Mesothelial cell of epicardium (in vitro differentiated cells): ENCODE measurements at regions not wholly inside any gene's neighbourhood (a gene's known extent, or its start where the extent isn't known, plus 50 kb on each side); places are given as distances from the start of the nearest gene placed in this dataset.

ENCODE experiments used
- DNase-seq, 2 experiments: peaks; one replicate each; pipeline ENCODE4 v3.0.0; 2021; ENCODE audit warnings: low spot score in 2 of 2; ENCODE audit not compliant: unreplicated experiment in 2 of 2
- H3K27ac Mint-ChIP-seq: 2 replicates; pipeline ENCODE4 v1.8.0; 2021; ENCODE audit warnings: mixed read lengths
- H3K27me3 Mint-ChIP-seq: 2 replicates; pipeline ENCODE4 v1.8.0; 2021; ENCODE audit warnings: low read depth, mixed read lengths
- H3K36me3 Mint-ChIP-seq: 2 replicates; pipeline ENCODE4 v1.8.0; 2021; ENCODE audit warnings: mixed read lengths
- H3K4me1 Mint-ChIP-seq: 2 replicates; pipeline ENCODE4 v1.8.0; 2021; ENCODE audit warnings: mixed read lengths
- H3K4me3 Mint-ChIP-seq: 2 replicates; pipeline ENCODE4 v1.8.0; 2021; ENCODE audit warnings: mild to moderate bottlenecking, moderate library complexity, mixed read lengths
- H3K9me3 Mint-ChIP-seq: 2 replicates; pipeline ENCODE4 v1.8.0; 2021; ENCODE audit warnings: mixed read lengths
- TF ChIP-seq, protein P1 (sequence below): fragments of 200-600 bp; sonication (generic); IDR thresholded peaks from one replicate; pipeline ENCODE4 v1.5.0; 2021; ENCODE audit warnings: antibody characterized with exemption; ENCODE audit not compliant: unreplicated experiment

DNA sequence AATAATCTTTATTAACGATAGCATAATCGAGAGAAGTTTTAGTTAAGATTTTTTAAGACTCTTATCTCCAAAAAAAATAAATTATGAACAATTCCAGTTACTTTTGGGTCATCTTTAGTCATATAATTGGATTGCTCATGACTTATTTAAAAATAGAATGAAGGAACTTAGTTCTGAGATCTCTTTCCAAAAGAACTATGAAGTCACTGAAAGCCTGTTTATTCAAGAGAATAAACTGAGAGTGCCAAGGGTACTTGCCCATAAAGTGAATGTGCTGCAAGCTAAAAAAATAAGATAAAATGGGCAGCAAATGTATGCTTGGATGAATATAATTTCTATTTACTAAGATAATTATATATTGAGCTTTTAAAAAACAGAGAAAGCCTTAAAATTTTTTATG is 176.5 kb upstream of the PLSCR5 start:
- Mint-ChIP-seq H3K27ac (no peak overlapping the region), H3K9me3 (no peaks in the 10 kb centered on the region), H3K36me3 (no peaks in the 10 kb centered on the region), H3K4me1 (no peaks in the 10 kb centered on the region), H3K4me3 (no peak overlapping the region), H3K27me3 (peaks cover 2% of the 10 kb centered on the region)
- no peak for DNase-seq
- TF ChIP-seq, protein P1, sequence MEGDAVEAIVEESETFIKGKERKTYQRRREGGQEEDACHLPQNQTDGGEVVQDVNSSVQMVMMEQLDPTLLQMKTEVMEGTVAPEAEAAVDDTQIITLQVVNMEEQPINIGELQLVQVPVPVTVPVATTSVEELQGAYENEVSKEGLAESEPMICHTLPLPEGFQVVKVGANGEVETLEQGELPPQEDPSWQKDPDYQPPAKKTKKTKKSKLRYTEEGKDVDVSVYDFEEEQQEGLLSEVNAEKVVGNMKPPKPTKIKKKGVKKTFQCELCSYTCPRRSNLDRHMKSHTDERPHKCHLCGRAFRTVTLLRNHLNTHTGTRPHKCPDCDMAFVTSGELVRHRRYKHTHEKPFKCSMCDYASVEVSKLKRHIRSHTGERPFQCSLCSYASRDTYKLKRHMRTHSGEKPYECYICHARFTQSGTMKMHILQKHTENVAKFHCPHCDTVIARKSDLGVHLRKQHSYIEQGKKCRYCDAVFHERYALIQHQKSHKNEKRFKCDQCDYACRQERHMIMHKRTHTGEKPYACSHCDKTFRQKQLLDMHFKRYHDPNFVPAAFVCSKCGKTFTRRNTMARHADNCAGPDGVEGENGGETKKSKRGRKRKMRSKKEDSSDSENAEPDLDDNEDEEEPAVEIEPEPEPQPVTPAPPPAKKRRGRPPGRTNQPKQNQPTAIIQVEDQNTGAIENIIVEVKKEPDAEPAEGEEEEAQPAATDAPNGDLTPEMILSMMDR: no peak

DNA sequence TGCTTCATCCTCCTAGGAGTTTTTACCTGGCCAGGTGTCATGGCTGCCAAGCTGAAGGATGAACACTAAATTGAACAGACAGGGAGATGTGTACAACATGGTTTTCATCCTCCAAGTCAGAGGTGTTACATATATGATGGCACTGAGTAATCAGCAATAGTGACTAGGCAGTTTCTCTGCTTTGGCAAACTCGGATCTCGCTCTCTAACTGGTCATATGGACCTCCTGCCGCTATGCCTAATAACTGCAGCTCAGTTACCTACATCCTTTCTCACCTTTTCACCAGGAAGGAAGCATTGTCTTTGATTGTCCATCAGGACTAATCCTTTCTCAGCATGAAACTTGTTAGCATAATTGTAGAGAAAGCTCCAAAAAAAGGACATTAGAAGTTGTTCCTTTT is 175.9 kb upstream of the PLSCR5 start:
- Mint-ChIP-seq H3K4me3 (no peak overlapping the region), H3K27me3 (peaks cover 2% of the 10 kb centered on the region), H3K36me3 (no peaks in the 10 kb centered on the region), H3K27ac (no peak overlapping the region), H3K9me3 (no peaks in the 10 kb centered on the region), H3K4me1 (no peaks in the 10 kb centered on the region)
- DNase-seq: no peak
- TF ChIP-seq, protein P1: no peak

DNA sequence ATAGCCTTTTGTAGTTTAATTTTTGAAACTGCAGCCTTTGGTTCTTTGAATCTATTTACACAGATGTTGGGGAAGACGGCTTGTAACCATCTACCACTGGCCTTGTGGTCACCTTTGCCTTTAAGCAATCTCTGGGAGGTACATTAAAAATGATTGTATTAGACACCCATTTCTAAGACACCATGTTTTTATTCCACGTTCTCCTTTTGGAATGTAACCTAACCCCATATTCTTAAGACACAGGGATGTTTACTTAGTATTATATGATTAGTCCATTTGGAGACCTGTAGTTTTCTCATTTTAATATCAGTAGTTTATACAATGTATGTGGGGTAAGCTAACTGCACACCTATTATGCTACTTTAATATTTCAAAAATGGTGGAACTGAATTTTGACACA is 175.1 kb upstream of the PLSCR5 start:
- Mint-ChIP-seq H3K4me1 (no peaks in the 10 kb centered on the region), H3K4me3 (no peak overlapping the region), H3K27ac (no peak overlapping the region), H3K27me3 (peaks cover 2% of the 10 kb centered on the region), H3K9me3 (no peaks in the 10 kb centered on the region), H3K36me3 (no peaks in the 10 kb centered on the region)
- no peak for DNase-seq
- TF ChIP-seq, protein P1: no peak

DNA sequence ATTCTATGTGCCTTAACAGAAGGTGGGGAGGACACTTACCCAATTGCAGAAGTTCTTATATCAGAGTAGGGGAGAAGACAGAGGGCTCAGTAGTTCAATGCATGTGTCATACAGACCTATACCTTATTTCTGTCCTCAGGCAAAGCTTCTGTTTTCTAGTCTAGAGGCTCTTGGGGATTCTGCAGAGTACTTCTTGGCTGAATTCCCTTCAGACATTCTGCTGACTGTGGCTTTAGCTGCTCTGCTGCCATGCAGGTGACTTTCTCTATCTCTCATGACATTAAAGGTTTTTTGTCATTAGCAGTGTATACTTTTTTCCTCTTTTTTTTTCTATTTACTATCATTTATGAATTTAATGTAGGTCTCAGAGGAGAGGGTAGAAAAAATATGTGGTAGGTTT is 172.8 kb upstream of the PLSCR5 start:
- Mint-ChIP-seq H3K4me1 (no peaks in the 10 kb centered on the region), H3K4me3 (no peak overlapping the region), H3K27me3 (peaks cover 2% of the 10 kb centered on the region), H3K27ac (no peak overlapping the region), H3K36me3 (no peaks in the 10 kb centered on the region), H3K9me3 (peaks cover 7% of the 10 kb centered on the region)
- no peak for DNase-seq
- TF ChIP-seq, protein P1: no peak

DNA sequence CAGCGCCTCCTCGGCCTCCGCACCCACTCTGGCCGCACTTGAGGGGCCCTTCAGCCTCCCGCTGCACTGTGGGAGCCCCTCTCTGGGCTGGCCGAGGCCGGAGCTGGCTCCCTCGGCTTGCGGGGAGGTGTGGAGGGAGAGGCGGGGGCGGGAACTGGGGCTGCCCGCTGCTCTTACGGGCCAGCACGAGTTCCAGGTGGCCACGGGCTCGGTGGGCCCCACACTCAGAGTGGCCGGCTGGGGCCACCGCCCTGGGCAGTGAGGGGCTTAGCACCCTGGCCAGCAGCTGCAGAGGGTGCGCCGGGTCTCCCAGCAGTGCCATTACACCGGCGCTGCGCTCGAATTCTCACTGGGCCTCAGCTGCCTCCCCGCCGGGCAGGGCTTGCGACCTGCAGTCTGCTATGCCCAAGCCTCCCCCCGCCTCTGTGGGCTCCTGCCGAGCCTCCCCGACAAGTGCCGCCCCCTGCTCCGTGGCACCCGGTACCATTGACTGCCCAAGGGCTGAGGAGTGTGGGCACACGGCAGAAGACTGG is 167.1 kb upstream of the PLSCR5 start:
- no peaks in the 10 kb centered on the region for H3K36me3 Mint-ChIP-seq
- TF ChIP-seq, protein P1: no peak
- no peak for DNase-seq
- H3K27me3 Mint-ChIP-seq: no peaks in the 10 kb centered on the region
- no peaks in the 10 kb centered on the region for H3K4me1 Mint-ChIP-seq
- H3K4me3 Mint-ChIP-seq: no peak overlapping the region
- H3K27ac Mint-ChIP-seq: no peak overlapping the region
- peaks cover 11% of the 10 kb centered on the region for H3K9me3 Mint-ChIP-seq

DNA sequence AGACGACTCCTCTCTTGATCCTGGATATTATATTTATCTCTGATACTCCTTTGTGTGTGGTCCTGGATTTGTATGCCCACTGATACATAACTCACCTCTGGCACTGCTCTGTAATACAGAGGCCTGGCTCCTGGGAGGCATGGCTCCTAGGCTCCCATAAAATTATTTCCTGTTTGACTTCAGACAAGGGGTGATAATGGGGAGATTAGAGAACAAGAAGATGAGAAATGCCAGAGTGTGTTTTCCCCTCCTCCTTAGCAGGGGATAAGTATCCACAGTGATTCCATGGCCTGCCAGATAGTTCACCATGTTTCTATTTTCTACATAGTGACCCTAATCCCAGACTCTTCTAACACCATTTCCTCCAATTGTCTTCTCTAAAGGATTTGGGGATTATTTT is 165.7 kb upstream of the PLSCR5 start:
- Mint-ChIP-seq H3K36me3 (no peaks in the 10 kb centered on the region), H3K4me1 (no peaks in the 10 kb centered on the region), H3K27ac (no peak overlapping the region), H3K27me3 (no peaks in the 10 kb centered on the region), H3K9me3 (peaks cover 11% of the 10 kb centered on the region), H3K4me3 (no peak overlapping the region)
- DNase-seq: no peak
- TF ChIP-seq, protein P1: no peak
